A673 (cell line): ENCODE measurements at regions not wholly inside any gene's neighbourhood (a gene's known extent, or its start where the extent isn't known, plus 50 kb on each side); places are given as distances from the start of the nearest gene placed in this dataset.
A peak's percentile ranks its signal among the peaks of the same experiment; 100 is the strongest.

Experiments
- BruUV-seq: library from RNA; stranded (reverse); fragments of 400-500 nt; replicated peaks from 2 replicates; lab custom pipeline; 2021; lab: Mats Ljungman, UMichigan
- CTCF ChIA-PET: fragments of 300-600 bp; sonication (Branson Sonifier 250); formaldehyde crosslinking; loops from one replicate; lab custom pipeline; 2022; ENCODE audit warnings: antibody characterized with exemption; lab: Charles Lee
- POLR2A ChIA-PET: fragments of 300-600 bp; sonication (Branson Sonifier 250); formaldehyde crosslinking; loops from one replicate; lab custom pipeline; 2022; ENCODE audit warnings: antibody characterized with exemption; ENCODE audit not compliant: low non-redundant PET; lab: Charles Lee
- DNase-seq: peaks from one replicate; pipeline ENCODE4 v3.0.0-alpha.2; 2015; ENCODE audit warnings: low spot score
- H3K27ac ChIP-seq: fragments of 200-600 bp; sonication (generic); 2 replicates; pipeline ENCODE4 v1.5.1; 2016; ENCODE audit warnings: mixed run types, low read depth, mild to moderate bottlenecking, mixed read lengths, antibody characterized with exemption, low read length; ENCODE audit not compliant: poor library complexity, severe bottlenecking
- H3K27me3 ChIP-seq: fragments of 200-600 bp; sonication (generic); replicated peaks from 2 replicates; pipeline ENCODE4 v1.6.1; 2017; ENCODE audit warnings: mixed run types, low read depth, mild to moderate bottlenecking, mixed read lengths, antibody characterized with exemption, low read length; ENCODE audit not compliant: insufficient read depth, poor library complexity
- H3K36me3 ChIP-seq: fragments of 200-600 bp; sonication (generic); 2 replicates; pipeline ENCODE4 v1.6.1; 2016; ENCODE audit warnings: mixed run types, mild to moderate bottlenecking, mixed read lengths, antibody characterized with exemption, low read length; ENCODE audit not compliant: insufficient read depth, poor library complexity, severe bottlenecking
- H3K4me1 ChIP-seq: fragments of 200-600 bp; sonication (generic); 2 replicates; pipeline ENCODE4 v1.6.1; 2017; ENCODE audit warnings: mixed run types, mild to moderate bottlenecking, mixed read lengths, antibody characterized with exemption, low read length; ENCODE audit not compliant: insufficient read depth, poor library complexity, severe bottlenecking
- H3K4me3 ChIP-seq: fragments of 200-600 bp; sonication (generic); 2 replicates; pipeline ENCODE4 v1.5.1; 2016; ENCODE audit warnings: low read depth, mixed run types, mild to moderate bottlenecking, mixed read lengths, low read length; ENCODE audit not compliant: poor library complexity, severe bottlenecking
- H3K9me3 ChIP-seq: fragments of 200-600 bp; sonication (generic); 2 replicates; pipeline ENCODE4 v1.6.1; 2016; ENCODE audit warnings: mixed run types, low read depth, mild to moderate bottlenecking, mixed read lengths, antibody characterized with exemption, low read length; ENCODE audit not compliant: poor library complexity, severe bottlenecking
- CTCF ChIP-seq: fragments of 300-800, 200-600 bp; sonication (generic); conservative IDR thresholded peaks from 2 replicates; pipeline ENCODE4 v1.5.1; 2017; ENCODE audit warnings: low read depth, mild to moderate bottlenecking, antibody characterized with exemption, low read length, moderate library complexity, mixed read lengths
- EZH2 ChIP-seq: fragments of 200-600 bp; sonication (generic); IDR thresholded peaks from 2 replicates; pipeline ENCODE4 v1.6.1; 2017; ENCODE audit warnings: borderline replicate concordance, low read depth, mild to moderate bottlenecking, mixed read lengths, antibody characterized with exemption, low read length; ENCODE audit not compliant: poor library complexity, severe bottlenecking
- intact Hi-C: fragments of 100-400 bp; cut with micrococcal nuclease; formaldehyde crosslinking; loops from one replicate; pipeline ENCODE4 v1.10.0; 2022; ENCODE audit not compliant: unreplicated experiment

GRCh38 chr3:104977719-104978118, 389.0 kb upstream of the ALCAM start:
- no peak overlapping the region for H3K4me3 ChIP-seq
- TF ChIP-seq CTCF = no peak
- TF ChIP-seq EZH2 = no peak
- no peaks in the 10 kb centered on the region for H3K4me1 ChIP-seq
- ChIA-PET CTCF (no interaction called here), POLR2A (no interaction called here)
- no peaks in the 10 kb centered on the region for H3K36me3 ChIP-seq
- intact Hi-C loops = no loop called here
- H3K9me3 ChIP-seq = peaks cover 4% of the 10 kb centered on the region
- H3K27me3 ChIP-seq = no peaks in the 10 kb centered on the region
- H3K27ac ChIP-seq = no peak overlapping the region
- no TSS peak for BruUV-seq
- DNase-seq = no peak

- no peak overlapping the region for H3K27ac ChIP-seq
- CTCF ChIA-PET = no interaction called here
- intact Hi-C loops = loop anchor here (10.0 kb wide), 1 partner anchor 383 kb away; the partner anchor contains the start of gene ALCAM
These were observed 384.6 kb upstream of the ALCAM start for GRCh38 chr3:104982130-104982529.

GRCh38 chr3:104987859-104988258, 378.9 kb upstream of the ALCAM start:
- no peaks in the 10 kb centered on the region for H3K36me3 ChIP-seq

More at GRCh38 chr3:104982130-104982529, 384.6 kb upstream of the ALCAM start:
- Histone ChIP-seq H3K9me3 (no peaks in the 10 kb centered on the region), H3K4me3 (no peak overlapping the region), H3K4me1 (no peaks in the 10 kb centered on the region), H3K27me3 (no peaks in the 10 kb centered on the region), H3K36me3 (no peaks in the 10 kb centered on the region)
- DNase-seq = no peak
- POLR2A ChIA-PET = no interaction called here
- no peak for TF ChIP-seq CTCF
- TF ChIP-seq EZH2 = no peak
- no TSS peak for BruUV-seq

More at GRCh38 chr3:104987859-104988258, 378.9 kb upstream of the ALCAM start:
- Histone ChIP-seq H3K4me1 (no peaks in the 10 kb centered on the region), H3K27ac (no peak overlapping the region), H3K27me3 (no peaks in the 10 kb centered on the region), H3K4me3 (no peak overlapping the region), H3K9me3 (no peaks in the 10 kb centered on the region)
- ChIA-PET POLR2A (no interaction called here), CTCF (no interaction called here)
- no TSS peak for BruUV-seq
- intact Hi-C loops = loop anchor here (10.0 kb wide), 1 partner anchor 377 kb away; the partner anchor contains the start of gene ALCAM
- TF ChIP-seq CTCF = peak; percentile 41; the same call in 1 of the 2 replicates
- TF ChIP-seq EZH2 = no peak
- DNase-seq = peak; percentile 11
